ENCODE measurements at regions not wholly inside any gene's neighbourhood (a gene's known extent, or its start where the extent isn't known, plus 50 kb on each side); places are given as distances from the start of the nearest gene placed in this dataset.
A peak's percentile ranks its signal among the peaks of the same experiment; 100 is the strongest.

DNA sequence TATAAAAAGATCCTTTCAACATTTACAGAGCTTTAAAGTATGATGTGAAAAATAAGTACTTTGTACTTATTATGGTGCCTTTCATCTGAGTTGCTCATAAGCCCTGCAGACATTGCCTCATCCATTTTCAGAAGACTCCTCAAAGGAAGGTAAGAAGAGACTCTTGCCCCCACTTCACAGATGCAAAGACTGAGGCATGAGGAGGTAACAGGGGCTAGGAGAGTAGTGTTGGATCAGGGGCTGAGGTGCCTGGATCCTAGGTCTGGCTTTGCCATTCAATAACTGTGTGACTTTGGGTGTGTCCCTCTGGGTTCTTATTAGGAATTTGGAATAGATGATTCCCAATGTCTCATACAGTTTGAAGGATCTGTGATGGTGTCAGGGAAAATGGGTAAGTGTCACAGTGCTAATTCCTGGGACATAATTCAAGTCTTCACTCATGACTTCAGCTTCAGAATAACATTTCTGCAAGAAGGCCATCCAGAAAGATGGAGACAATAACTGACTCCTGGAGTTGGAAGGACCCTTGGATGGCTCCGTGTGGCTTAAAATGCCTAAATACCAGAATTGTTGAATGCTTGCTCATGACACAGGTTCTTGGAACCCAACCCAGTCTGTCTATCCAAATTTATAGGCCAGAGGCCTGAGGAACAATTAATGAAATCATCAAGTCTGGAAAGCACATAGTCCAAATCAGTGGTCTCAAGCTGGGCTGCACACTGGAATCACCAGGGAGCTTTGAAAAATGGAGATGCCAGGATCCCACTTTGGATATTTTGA lies 93.1 kb upstream of the RUNX1 start:
- peak; percentile 84 for DNase-seq (ENCODE audit: low read depth)

DNA sequence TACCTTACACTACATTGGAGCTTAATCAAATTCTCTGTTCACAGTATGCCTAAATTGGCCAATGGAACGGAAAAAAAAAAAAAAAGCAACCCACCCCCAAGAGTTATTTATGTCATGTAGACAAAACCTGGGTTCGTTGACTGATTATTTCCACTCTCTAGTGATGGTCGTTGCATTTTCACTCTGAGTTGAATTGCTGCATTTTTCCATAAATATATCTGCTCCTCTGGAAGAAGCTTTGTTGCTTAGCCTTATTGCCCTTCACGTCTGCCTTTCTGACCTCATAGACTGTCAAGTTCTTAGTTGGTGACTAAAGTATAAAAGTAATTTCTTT lies 90.2 kb upstream of the RUNX1 start:
- DNase-seq (ENCODE audit: low read depth) = peak; percentile 32

GRCh38 chr21:35138665-35139381 lies 89.7 kb upstream of the RUNX1 start:
- DNase-seq (ENCODE audit: low read depth) = peak; percentile 99

DNA sequence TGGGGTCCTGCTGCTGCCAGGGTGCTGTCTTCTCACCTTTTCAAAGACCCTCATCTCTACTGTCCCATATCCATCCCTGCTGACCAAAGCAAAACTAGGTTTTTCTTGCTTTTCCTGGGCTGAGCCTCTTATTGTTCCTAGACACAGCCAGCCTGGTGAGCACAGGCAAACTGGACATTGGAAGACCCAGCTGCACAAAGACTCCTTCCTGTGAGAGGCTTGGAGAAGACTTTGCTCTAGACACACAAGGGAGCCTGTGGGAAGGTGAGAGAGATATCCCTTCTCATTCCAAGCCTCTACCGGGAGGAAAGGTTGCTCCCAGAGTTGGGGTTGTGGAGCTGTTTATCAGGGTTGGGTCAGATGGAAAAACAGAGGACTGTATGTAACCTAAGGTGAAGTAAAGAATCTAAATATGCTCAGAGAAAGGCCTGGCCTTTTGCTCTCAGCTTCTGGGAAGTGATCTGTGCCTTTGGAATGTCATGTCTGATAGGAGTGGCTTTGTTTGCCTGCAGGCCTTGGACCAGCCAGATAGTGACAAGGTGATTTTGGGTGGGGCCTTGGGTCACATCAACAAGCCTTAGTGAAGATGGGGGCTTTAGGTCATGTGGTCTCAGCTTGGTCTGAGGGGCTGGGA lies 87.6 kb upstream of the RUNX1 start:
- DNase-seq (ENCODE audit: low read depth) = peak; percentile 95

GRCh38 chr21:35136106-35136505 lies 87.0 kb upstream of the RUNX1 start:
- DNase-seq (ENCODE audit: low read depth) = no peak

DNA sequence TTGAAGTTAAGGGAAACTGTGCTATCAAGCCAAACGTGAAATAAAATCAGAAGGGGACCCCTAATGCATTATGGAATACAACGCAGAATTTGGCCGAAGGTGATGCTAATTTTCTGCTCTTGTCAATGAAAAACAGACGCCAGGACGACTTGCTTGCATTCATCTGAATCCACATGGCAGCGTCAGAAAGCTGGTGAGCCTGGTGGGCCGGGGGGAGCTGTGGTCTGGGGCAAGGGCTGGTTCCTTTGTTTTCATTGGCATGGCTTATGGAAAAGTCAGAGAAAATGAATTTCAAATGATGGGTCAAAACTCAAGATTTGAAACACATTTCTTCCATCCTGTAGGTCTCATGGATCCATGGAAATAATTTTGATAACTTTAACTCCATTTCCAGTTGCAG lies 86.4 kb upstream of the RUNX1 start:
- no peak for DNase-seq (ENCODE audit: low read depth)

GRCh38 chr21:35134309-35134708 lies 85.2 kb upstream of the RUNX1 start:
- DNase-seq (ENCODE audit: low read depth) = no peak

DNA sequence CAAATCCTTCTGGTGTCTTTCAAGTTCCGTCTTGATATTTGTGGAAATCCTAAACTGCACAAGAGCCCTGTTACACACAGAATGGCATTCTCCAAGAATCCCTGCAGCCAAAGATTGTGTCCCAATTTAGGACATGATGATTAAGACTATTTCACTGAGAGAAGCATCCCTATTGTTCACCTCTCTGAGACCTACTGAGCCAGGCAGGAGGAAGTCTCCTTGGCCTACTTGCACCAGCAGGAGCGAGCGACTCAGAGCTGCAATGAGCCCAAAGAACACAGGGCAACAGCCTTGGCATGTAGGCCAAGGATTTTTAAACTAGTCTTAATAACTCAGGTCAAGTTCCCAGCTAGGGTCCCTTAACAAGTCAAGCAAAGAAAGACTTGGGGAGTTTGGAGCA lies 79.4 kb upstream of the RUNX1 start:
- DNase-seq (ENCODE audit: low read depth) = no peak

GRCh38 chr21:35127851-35128250 lies 78.7 kb upstream of the RUNX1 start:
- peak; percentile 29 for DNase-seq (ENCODE audit: low read depth)

DNA sequence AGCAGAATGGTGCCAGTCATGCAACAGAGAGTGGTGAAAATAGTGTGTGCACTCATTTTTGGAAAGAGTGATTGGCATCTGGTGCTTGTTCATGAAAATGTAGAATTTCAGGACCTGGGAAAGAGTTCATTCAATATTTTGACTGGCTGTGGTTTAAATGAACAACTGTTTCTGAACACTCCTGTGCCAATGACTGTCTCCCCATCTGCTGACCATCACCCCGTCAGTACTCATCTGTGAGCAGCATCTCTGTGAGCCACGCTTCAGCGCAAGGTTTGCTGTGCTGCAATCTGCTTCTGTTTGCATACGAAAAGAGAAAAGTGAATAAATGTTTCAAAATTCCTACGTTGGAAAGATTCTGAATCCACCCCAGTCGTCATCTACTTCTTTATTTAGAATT lies 77.9 kb upstream of the RUNX1 start:
- DNase-seq (ENCODE audit: low read depth) = no peak

DNA sequence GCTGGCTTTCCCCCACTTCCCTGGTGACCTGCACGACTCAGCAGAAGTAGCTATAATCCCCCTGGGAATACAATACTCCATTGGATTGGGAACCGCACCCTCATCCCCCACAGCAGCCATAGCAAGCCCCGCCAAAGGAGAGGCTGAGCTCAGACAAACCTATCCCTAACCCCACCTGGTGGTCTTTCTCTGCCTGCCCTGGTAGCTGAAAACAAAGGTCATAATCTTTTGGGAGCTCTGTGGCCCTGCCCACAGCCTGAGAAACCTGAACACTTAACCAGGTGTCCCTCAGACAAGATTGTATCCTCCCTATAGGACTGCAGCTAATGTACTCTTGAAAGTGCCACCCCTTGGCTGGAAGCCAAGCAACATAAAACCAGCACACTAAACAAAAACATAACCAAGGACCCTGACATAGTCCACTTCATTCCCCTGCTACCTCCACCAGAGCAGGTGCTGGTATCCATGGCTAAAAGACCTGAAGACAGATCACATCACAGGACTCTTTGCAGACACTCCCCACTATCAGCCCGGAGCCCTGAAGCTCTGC lies 71.6 kb upstream of the RUNX1 start:
- no peak for DNase-seq (ENCODE audit: low read depth)

DNA sequence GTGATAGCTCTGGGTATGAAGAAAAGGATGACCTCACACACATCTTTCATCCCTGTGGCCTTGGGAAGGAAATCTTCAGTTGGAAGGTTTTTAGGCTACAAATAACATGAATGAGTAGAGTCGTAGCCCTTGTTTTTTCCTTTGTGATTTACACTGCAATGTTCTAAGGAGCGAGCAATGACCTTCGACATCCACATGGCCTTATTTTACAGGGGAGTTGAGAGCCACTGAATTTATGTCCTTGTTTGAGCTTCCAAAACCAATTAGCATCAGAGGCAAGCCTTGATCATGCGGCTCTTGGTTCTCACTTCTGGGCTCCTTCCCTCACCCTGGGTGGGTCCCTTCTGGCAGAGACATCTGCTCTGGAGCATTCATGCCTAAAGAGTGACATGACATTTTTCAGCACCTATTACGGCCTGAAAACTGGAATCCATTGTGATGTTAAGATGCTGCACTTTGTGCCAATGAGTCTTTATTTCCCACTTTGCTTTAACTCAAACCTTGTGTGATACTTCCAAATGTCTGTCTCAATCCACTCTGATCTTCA lies 70.5 kb upstream of the RUNX1 start:
- no peak for DNase-seq (ENCODE audit: low read depth)

DNA sequence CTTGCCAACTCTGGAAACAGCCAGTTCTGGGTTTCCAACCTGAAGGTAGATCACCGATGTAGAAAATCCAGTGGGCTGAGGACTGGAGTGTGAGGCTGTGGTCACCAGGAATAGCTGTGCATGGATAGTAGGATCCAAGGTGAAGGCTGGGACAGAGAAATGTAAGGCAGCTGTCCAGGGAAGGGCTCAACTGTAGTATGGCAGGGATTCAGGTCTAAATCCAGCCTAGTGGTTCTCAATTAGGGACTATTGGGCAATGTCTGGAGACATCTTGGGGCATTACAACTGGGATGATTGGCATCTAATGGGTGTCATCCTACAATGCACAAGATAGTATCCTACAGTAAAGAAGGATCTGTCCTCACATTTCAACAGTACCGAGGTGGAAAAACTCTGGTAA lies 67.7 kb upstream of the RUNX1 start:
- no peak for DNase-seq (ENCODE audit: low read depth)

DNA sequence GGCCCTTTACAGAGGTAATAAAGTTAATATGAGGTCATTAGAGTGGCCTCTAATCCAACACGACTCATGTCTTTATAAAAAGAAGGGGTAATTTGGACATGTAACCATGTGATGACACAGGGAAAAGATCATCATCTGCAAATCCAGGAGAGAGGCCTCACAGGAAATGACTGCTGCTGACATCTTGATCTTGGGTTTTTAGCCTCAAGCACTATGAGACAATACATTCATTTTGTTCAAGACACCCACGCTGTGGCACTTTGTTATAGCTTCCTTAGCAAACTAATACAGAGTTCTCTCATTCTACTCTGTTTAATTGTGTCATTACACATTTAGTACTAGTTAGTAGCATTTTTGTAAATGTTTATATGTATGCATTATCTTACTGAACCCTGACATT lies 64.0 kb upstream of the RUNX1 start:
- DNase-seq (ENCODE audit: low read depth) = peak; percentile 83

DNA sequence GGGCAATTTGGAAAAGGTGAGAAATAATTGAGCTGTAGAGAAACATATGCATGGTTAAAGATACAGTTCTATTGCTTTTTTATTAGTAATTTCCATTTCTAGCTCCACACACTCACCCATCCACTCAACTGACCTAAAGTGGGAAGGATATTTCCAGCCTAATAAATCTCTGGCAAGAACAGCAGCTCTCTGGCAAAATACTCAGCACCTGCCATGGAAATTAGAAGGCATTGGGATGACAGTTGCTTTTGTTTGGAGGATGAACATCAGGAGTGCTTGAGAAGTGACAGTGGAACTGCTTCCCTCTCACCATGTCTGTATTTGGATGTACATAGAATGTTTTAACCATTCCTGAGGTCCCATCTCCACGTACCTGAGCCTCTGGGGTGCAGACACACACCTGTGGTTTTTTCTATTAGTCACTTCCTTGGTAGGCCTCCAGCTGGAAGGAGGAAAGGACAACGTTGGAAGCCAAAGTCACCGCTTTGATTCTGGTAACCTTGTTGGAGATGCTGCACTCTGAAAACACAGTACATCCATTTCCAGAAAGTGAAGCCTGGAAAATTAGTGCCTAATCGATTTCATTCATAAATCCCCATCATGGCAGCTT lies 62.3 kb upstream of the RUNX1 start:
- peak; percentile 19 for DNase-seq (ENCODE audit: low read depth)

GRCh38 chr21:35108887-35109286 lies 59.8 kb upstream of the RUNX1 start:
- no peak for DNase-seq (ENCODE audit: low read depth)

- no peak for DNase-seq (ENCODE audit: low read depth)
Measured at GRCh38 chr21:35107520-35107919, 58.4 kb upstream of the RUNX1 start.

DNA sequence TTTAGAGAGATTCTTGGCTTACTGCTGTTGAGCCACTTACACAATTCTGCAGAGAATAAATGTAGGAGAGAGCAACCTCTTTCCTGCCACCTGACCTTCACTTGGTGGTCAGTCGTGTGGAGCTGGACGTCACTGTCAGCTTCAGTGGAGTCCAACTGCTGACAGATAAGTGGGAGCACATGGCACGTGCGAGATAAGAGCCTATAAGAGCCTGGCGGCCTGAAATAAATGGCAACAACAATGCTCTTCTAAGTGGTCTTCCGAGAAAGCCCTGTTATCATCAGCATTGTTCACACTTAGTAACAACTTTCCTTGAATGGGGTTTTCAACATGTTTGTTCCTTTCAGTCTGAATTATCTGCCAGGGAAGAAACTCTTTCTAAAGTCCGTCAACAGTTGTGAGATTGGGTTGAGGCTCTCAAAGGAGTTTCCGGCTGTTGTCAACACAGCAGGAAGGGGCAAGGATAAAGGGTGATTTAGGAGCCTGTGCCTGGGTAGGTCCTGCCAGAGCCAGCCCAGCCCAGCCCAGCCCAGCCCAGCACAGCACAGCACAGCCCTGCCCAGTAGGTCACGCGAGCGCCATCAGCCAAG lies 57.2 kb upstream of the RUNX1 start:
- no peak for DNase-seq (ENCODE audit: low read depth)

GRCh38 chr21:35102488-35103371 lies 53.6 kb upstream of the RUNX1 start:
- DNase-seq (ENCODE audit: low read depth) = no peak

DNA sequence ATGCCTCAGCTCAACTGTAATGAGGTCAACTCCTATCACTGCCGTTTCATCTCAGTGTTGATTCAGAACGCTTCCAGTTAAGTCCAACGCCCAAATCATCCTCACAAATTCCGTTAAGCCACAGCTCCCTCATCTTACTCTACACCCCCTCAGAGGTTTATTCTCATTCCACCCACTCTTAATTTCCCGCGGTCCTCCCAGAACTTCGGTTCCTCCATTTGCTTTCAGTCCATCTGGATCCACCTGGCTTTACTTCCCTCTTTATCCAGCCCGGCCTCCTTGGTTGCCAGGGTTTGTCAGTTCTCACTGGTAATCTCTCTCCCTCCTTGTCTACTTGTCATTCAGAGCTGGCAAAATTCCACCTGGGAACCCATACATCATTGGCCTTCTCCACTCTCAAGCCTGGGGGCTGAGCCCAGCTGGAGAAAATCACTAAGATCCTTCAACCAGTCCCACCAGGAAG lies 51.3 kb upstream of the RUNX1 start:
- no peak for DNase-seq (ENCODE audit: low read depth)

DNA sequence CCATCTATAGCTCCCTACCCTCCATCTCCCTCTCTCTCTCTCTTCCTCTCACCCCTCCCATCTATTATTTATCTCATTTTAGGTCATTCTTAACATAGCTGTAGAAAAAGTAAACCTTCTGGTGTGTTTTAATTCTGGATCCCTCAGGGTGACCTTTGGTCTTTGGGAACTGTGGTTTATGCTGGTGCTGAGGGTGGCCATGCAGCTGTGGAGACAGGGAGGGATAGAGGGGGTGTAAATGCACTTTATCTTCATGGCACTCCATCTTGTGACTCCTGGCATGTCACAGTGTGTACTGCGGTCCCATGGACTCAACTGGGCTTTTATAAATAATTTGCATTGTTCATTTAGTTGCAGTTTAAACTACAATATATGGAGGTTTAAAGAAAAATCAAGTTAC lies 50.2 kb upstream of the RUNX1 start:
- no peak for DNase-seq (ENCODE audit: low read depth)

All from M059J (cell line).